ENCODE measurements at regions not wholly inside any gene's neighbourhood (a gene's known extent, or its start where the extent isn't known, plus 50 kb on each side); places are given as distances from the start of the nearest gene placed in this dataset.

DNA sequence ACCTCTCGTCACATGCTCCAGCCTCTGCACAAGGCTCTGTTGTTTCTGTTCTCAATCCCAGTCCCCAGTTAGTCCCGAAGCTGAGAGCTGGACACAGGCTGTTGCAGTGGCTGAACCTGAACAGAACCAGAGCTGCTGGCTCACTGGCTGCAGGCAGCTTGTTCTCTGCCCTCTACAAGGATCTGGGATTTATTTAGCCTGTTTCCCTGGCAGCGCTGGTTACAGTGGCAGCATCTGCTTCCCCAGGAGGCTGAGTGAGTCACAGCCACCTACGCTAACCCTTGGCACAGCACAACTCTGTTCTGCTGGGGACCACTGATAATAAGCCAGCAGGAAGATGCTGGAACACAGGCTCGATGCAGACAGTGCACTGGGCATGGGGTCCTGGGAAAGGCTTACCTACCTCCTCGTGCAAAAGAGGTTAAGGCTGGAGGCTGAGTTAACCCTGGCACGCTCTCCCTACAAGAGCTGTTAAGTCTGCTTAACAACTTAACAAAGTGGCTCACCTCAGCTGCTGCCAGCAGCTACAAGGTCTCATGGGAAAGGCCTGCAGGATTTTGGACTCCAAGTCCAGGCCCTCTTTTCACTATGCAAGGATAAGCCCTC lies 299.6 kb downstream of the PCNX1 start:
- TF ChIP-seq CTCF (IDR thresholded peaks at IDR 0.05) (no peak), POLR2A (IDR thresholded peaks at IDR 0.05) (no peak), POLR2AphosphoS5 (IDR thresholded peaks at IDR 0.05) (peak; percentile 29)
